Left cardiac atrium (tissue), 4 donors: ENCODE measurements at regions not wholly inside any gene's neighbourhood (a gene's known extent, or its start where the extent isn't known, plus 50 kb on each side); places are given as distances from the start of the nearest gene placed in this dataset.

Experiments used
- ATAC-seq, 2 donors: fragments of 200-7000 bp; cut with Tn5 transposase; one replicate each; pipeline ENCODE4 v1.9.1; 2020; ENCODE audit warnings: mild to moderate bottlenecking in 2 of 2, moderate library complexity in 2 of 2
- DNase-seq: peaks from one replicate; pipeline ENCODE4 v3.0.0-alpha.2; 2020
- intact Hi-C, 2 donors: fragments of 100-400 bp; cut with DNase I; formaldehyde crosslinking; loops; one replicate each; pipeline versions ENCODE4 v1.14.1 to v1.15.1; 2022 to 2023
- donor health status: DM: no; HTN: yes; CAD: no.
- donor health status: DM: no; HTN: yes; CAD: no; lungs with severe emphysema.
- donor health status: DM: yes; HTN: yes; CAD: no.
- donor health status: Dilated cardiomyopathy.

DNA sequence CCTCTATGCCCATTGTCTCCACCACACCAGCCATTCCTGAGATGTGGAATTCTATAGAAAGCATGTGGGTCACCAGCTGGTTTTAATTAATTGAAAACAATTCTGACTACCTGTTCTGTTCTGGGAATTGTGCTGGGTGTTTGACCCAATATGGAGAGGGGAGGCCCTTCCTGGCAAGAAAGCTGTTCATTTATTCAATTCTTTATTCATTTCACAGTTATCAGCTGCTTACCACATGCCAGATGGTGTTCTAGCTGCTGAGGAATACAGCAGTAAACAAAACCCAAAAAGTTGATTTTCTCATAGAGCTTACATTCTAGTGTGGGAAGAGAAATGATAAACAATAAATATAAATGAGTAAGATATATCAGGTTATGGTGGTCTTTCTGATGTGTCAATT, 296.1 kb upstream of the RASGRP1 start:
- DNase-seq (no peak), ATAC-seq (no peak)
- intact Hi-C loops = no loop called here

DNA sequence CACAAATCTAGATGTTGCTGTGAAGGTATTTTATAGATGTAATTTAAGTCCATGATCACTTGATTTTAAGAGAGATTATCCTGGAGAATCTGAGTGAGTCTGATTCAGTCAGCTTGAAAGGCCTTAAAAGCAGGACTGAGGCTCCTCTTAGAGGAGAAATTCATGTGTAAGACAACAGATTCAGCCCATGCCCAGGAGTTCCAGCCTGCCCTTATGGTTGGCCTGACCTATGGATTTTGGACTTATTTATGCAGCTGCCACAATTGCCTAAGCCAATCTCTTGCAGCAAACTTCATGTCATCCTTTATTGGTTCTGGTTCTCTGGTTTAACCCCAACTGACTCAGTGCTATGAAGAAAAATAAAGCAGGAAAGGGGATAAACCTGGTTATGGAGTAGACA, 296.5 kb upstream of the RASGRP1 start:
- ATAC-seq = no peak
- intact Hi-C loops = no loop called here
- no peak for DNase-seq

DNA sequence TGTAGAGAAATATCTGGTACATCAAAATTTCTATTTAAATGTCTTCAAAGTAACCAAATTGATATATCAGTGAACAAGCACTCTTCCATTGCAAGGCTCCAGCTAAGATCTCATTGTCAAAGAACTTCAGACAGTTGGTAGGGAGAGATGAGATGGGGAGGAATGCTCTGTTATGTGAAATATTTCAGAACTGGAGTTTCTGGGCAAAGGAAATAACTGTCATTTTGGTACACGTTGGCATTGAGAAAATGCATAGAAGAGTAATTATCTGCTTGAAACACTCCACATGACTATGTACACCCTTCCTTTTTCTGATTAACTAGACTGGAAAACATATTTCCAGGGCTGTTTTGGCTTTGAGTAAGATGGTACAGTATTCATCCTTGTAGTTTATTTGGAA, 297.5 kb upstream of the RASGRP1 start:
- ATAC-seq (no peak), DNase-seq (no peak)
- intact Hi-C loops = no loop called here

DNA sequence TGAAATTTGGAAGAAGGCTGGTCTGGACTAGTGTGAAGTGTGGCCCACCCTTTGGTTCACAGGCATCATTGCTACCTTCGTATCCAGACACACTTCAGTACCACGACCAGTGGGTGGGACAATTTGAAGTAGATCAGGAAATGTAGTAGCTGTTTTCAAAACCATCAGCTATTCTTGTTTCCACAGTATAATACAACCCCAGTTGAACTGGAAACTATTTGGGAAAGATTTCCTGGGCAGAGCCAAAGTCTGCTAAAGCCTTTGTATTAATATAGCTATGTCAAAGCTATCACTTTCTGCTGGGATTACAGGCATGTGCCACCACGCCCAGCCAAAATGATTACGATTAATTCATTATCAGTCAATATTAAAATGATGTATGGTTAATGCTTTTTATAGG, 298.8 kb upstream of the RASGRP1 start:
- intact Hi-C loops = no loop called here
- DNase-seq (no peak), ATAC-seq (no peak)

DNA sequence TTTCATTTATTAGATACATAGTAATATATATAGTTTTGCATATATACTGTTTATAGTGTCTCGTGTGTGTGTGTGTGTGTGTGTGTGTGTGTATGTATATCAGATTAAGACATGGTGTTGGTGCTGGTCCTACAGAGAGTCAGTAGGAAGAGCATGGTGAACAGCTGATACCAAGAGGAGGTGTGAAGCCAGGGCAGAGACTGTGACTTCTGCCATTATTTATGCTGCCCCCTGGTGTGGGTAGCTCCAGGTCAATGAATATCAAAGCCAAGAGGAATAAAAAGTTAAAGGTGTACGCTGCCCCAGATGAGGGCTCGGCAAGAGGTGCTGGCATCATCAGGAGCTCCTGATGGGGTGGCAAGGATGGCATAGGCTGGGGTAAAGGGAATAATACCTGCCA, 299.5 kb upstream of the RASGRP1 start:
- ATAC-seq (no peak), DNase-seq (no peak)
- intact Hi-C loops = no loop called here

DNA sequence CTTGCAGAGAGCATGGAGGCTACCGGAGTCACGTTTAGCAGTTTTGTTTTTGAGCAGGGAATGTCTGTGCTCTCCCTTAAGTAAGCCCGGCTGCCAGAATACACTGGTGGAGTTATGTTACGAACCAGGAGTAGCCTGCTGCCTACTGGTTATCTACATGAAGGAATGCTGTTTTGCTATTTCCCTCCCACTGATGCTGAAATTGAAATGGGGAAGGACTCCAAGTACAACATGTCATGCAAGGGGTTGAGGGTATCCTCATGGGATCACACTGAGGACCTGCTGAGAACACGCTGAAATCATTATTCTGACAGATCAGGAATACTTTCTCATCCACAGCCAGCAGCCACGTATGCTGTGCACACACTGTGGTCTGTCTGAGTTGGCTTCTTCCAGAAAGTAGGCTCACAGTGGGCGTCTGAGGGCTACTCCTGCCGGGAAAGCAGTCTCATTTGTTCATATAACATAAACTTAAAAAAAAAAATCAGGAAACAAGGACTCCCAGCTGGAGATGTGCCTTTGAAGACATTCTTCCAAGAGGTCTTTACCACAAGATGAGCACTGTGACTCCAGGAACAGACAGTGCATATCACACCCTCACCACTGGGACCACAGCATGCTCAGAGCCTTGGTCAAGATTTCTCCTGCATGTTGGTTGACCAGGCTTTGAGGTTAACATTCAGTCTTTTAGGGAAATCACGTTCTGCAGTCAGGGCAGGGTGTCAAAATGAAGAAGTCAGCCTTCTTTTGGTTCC, 300.4 kb upstream of the RASGRP1 start:
- peak; percentile 58 for DNase-seq
- ATAC-seq = peak; percentile 79 to 89
- intact Hi-C loops = no loop called here

DNA sequence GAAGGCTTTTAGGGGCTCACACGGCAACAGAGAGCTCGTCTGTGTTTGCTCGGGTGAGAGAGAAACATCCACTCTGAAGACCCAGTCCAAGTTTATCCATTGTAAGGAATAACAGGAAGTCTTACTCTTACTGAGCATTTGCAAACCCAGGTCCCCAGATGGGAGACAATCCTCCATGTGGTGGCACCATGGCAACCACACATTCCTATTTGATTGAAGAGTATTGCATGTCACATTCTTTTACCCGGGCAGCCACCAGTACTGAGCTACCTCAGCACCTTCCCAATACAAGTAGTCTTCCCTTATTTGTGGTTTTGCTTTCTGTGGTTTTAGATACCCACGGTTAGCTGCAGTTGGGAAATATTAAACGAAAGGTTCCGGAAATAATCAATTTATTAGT, 302.9 kb upstream of the RASGRP1 start:
- ATAC-seq (no peak), DNase-seq (no peak)
- intact Hi-C loops = no loop called here

DNA sequence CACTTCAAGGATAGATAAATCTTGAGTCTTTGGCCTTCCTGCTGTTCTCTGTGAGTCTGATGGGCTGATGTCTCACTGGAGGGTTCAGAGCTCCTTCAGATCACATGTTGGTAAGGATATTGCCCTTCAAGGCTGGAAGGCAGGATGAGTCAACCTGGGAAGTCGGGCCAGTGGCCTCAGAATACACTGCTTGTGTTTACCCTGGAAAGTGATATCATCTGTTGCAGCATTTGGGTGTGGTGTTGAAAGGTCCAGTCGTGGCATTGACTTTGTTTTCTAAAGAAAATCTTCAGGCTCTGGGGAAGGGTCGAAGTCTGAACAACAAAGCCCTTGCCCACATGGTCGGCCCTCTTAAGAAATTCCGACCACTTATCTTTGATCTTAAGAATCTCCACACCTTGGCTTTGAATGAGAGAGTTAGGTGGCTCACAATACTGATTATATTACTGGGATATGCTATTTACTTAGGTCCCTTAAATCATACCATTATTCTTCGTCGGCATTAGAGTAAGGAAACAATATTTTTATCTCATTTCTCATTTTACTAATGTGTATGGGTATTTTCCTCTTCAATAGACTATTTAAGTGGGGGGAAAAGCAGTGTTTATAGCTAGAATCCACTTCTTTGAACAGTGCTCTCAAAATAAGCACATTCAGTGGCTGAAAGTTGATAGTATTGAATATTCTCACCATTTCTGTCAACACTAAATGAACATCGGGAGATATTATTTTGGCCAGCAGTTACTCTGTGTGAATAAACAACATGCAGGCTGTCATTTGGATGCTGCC, 303.9 kb upstream of the RASGRP1 start:
- DNase-seq (peak; percentile 58), ATAC-seq (peak in 1 of 2 donors; percentile 78)
- intact Hi-C loops = no loop called here

DNA sequence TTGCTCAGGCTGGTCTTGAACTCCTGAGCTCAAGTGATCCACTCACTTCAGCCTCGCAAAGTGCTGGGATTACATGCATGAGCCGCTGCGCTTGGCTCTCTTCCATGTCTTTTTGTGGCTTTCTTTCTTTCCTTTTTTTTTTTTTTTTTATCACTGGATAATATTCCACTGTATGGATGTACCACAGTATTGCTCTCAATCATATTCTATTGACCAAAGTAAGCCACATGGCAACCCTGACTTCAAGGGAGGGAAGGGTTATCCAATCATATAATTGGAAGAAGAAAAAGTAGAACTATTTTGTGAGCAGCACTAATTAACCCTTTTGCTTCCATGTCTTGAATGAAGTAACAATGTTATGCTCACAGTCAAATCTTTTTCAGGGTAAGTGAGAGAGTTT, 307.0 kb upstream of the RASGRP1 start:
- DNase-seq (no peak), ATAC-seq (no peak)
- intact Hi-C loops = no loop called here

DNA sequence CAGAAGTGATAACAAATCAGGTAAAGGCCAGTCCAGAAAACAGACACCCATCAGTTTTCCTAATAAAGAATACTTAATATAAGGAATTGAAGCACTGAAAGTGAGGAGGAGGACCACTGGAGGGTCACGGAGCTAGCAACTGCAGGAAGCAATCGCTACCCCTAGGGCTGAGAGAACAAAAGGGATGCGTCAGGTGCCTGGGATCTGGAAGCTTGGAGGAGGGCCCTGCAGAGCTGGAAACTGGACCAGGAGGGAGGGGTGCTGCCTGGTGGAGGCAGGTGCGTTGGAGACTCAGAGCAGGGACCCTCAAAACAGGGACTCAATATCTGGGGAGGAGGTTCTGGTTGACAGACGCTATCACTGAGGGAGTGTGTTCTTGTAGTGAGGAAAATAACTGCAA, 308.1 kb upstream of the RASGRP1 start:
- intact Hi-C loops = no loop called here
- ATAC-seq (no peak), DNase-seq (no peak)

DNA sequence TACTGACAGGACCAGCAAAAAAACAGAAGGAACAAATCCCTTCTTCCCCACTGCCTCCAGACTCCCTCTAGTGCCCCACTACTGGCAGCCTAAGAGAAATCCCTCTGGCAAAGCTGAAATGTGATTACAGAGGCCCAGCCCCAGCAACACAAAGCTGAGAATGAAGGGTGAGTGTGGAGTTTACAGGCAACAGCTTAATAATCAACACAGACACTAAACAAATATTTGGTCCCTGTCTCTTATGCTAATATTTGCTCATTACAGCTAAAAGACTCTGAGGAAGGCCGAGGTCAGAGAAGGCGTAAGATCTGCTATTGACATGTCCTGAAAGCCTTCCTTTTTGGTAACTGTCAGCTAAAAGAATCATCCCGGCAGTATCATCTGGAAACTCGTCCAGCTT, 308.5 kb upstream of the RASGRP1 start:
- DNase-seq = no peak
- no peak for ATAC-seq
- intact Hi-C loops = no loop called here

DNA sequence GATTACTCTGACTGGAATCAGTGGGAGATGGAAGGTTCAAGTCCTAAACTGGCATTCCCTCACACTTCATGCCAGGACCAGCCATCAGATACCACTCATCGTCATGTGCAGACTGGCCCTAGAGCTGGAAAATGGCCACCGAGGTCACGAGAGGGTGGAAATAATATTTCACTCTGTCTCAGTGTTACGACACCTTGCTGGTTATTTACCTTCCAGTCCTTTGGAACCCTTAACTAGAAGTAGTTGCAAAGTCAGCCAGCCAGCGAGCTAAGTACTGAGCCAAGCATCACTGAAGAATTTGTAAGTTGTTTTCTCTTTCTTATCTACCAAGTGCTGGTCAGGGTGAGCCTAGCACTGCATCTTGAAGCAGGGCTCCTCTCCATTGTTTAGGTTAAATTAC, 309.9 kb upstream of the RASGRP1 start:
- intact Hi-C loops = no loop called here

DNA sequence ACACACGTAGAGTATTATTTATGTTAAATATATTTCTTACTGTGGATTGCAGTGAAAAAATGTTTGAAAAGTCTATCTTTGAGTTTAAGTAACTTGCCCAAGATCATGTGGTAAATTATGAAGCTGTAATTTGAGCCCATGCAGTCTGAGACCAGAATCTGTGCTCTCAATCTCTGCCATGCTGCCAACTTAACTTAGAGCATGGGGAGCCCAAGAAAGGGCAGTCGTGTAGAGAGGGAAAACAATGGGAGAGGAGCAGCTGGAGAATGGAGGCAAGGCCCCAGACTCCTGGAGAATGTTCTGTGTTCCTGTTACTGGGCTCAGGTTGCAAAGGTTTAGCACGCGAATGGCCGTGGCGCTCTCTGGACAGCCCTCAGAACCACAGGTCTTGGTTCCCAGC, 311.6 kb upstream of the RASGRP1 start:
- ATAC-seq = no peak
- intact Hi-C loops = no loop called here

More for the DNA sequence above, 309.9 kb upstream of the RASGRP1 start:
- peak in 1 of 2 donors; percentile 56 for ATAC-seq
- no peak for DNase-seq

DNA sequence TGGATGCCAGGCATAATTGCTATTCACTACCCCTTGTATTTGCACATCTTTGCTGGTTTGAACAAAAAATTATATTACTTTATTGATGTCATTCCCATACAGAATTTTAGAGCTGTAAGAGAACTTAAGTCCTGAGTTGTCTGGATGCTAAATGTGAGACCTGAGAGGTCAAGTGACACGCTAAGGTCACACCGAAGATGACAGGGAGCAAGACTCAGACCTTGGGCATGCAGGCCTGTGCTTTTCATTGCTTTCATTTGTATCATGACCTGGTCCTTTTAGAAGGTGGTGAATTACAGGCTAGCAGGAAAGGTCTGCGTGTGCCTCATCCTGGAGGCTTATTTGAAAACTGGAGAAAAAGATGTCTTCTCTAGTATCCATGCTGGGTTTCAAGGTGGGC, 312.0 kb upstream of the RASGRP1 start:
- intact Hi-C loops = no loop called here
- no peak for ATAC-seq
- no peak for DNase-seq

More for the DNA sequence above, 311.6 kb upstream of the RASGRP1 start:
- DNase-seq = no peak

DNA sequence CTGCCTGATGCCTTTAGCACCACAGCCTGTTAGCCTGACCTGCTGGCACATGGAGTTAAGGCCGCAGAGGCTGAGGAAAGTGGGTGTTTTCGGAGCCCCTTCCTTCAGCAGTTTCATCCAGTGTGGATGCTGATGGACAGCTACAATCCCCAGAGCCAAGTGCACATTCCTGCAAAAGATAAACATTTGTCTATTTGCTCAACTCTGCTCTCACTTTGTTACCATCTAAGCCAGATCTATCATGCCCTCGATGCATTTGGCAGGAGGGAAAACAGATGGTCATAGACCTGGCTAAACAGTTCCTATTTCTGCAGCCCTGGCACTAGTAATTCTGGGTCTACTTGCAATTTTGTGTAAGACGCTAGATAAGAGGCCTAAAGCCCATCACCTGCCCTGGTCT, 312.9 kb upstream of the RASGRP1 start:
- ATAC-seq (peak in 1 of 2 donors; percentile 37), DNase-seq (no peak)
- intact Hi-C loops = no loop called here

DNA sequence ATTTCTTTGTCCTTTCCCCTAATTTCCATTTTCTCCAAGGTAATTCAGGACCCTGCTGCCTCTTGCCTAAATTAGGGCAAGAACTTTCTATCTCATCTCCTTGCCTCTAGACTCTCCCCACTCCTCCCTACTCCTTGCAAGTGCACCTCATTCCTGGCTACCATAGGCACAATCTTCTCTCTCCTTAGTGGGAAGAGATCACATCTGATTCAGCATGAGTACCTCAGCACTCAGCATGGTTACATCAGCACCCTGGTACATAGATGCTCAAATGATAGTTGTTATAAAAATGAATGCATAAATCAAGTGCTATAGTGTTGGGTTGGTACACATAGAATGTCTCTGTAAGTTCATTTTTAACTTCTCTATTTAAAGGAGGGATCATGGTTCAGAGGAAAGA, 313.4 kb upstream of the RASGRP1 start:
- no peak for ATAC-seq
- intact Hi-C loops = no loop called here
- no peak for DNase-seq

DNA sequence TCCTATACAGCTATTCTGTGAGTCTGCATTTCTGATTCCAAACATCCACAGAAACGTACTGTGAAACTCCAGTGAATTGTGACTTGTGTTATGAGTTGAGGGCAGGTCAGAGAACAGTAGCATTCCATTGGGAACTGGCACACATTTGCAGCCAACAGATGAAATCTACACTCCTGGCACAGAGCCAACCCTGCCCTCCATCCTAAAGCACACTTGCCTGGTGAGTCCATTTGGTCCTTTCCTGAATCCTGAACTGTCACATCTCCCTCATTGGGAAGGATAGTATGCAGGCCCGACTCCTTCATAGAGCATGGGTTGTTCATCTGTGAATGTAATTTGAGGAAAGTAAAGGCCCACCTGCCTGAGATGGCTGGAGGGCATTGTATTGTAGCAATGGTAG, 314.3 kb upstream of the RASGRP1 start:
- intact Hi-C loops = no loop called here
- no peak for DNase-seq
- ATAC-seq = no peak

DNA sequence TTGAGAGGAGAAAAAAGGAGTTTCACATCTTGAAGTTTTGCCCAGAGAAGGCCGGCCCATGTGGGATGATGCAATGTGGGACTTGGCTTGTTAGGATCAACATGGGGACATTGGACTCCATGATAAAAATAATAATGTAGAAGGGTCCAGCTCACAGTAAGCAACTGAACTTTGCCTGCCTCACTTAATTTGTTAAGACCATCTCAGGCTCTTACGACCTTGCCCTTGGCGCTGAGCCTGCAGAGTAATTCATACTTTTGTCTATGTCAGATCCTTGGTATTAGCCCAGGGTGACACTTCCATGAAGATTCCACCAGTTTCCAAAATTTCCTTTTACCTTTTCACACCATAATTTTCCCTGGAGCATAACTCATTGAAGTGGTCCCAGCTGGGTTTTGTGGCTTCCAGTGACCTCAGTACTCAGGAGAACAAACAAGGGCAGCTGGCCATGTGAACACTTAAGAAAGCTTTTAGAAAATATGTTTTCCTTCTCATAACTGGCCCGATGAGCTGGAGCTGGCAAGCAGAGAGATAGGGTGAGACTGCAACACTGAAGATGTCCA, 315.4 kb upstream of the RASGRP1 start:
- intact Hi-C loops = no loop called here
- DNase-seq = peak; percentile 32
- ATAC-seq = peak; percentile 65 to 81

DNA sequence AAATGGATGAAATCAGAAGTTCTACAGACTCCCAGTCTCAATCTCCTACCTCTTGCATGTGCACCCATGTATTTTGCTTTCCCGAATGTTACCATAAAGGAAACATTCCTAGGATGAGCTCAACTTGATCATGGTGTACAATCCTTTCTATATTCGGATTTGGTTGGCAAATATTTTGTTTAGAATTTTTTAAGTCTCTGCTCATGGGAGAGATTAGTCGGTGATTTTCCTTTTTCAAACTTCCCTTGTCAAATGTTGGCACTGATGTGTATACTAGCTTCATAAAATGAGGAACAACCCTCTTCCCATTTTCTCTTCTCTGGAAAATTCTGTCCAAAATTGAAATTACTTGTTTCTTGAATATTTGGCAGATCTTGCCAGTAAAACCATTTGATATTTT, 317.6 kb upstream of the RASGRP1 start:
- intact Hi-C loops = no loop called here
- DNase-seq (no peak), ATAC-seq (no peak)

DNA sequence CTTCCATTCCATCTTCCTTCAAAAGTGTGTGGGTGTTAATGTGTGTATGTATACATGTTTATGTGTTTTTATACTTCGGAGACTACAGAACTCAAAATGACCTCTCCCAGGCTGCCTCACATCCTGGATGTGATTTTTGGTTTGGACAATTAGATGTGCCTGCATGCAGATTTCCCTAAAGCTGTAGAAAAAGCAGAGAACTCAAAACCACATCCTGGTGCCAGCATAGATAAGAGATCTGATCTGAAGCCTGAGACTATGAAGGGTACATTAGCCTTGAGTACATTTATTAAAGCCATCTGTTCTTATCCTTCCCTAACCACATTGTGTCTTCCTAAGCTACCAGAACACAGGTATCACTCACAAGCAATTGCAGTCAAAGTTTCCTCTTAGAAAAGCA, 319.4 kb upstream of the RASGRP1 start:
- DNase-seq (no peak), ATAC-seq (no peak)
- intact Hi-C loops = no loop called here

DNA sequence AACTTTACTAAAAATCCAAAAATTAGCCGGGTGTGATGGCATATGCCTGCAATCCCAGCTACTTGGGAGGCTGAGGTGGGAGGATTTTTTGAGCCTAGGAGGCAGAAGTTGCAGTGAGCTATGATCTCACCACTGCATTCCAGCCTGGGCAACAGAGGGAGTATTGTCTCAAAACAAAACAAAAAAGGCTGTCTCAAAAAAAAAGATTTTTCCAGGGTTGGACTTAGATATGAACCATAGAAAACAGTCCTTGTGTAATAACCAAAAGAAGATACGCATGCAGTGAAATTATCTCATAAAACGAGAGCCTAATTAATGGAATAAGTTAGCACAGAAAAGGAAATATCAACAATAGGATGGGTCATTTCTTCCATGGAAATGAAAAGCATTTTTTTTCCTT, 320.4 kb upstream of the RASGRP1 start:
- ATAC-seq (peak in 1 of 2 donors; percentile 47), DNase-seq (no peak)
- intact Hi-C loops = no loop called here
